ENCODE measurements at regions not wholly inside any gene's neighbourhood (a gene's known extent, or its start where the extent isn't known, plus 50 kb on each side); places are given as distances from the start of the nearest gene placed in this dataset.

GRCh38 chr6:51459958-51460357, 627.5 kb downstream of the PKHD1 start:
- H4K20me1 ChIP-seq (ENCODE audit: control insufficient read depth, extremely low read depth, insufficient read depth, low read length), result no peaks in the 10 kb centered on the region
- no peak for DNase-seq (ENCODE audit: low read depth in 2 of 2)
- no peaks in the 10 kb centered on the region for H3K27me3 ChIP-seq (ENCODE audit: control insufficient read depth, insufficient read depth, low read length)
- no peaks in the 10 kb centered on the region for H3K4me1 ChIP-seq (ENCODE audit: control insufficient read depth, extremely low read depth, insufficient read depth, low read length)
- H3K9ac ChIP-seq (ENCODE audit: insufficient read depth, low read length), result no peak overlapping the region
- H2AFZ ChIP-seq (ENCODE audit: low read length), result no peak overlapping the region
- H3K4me2 ChIP-seq (ENCODE audit: extremely low read depth, insufficient read depth, low read length), result no peak overlapping the region
- H3K27ac ChIP-seq (ENCODE audit: insufficient read depth, low read length), result no peak overlapping the region
- TF ChIP-seq EZH2 (IDR thresholded peaks at IDR 0.05; ENCODE audit: low read length, missing control alignments), result no peak
- TF ChIP-seq CTCF (conservative IDR thresholded peaks at IDR 0.05 in 1 of 2, IDR thresholded peaks at IDR 0.05 in 1 of 2; ENCODE audit: low read depth in 1 of 2, low read length in 2 of 2), result no peak
- no peaks in the 10 kb centered on the region for H3K36me3 ChIP-seq (ENCODE audit: control insufficient read depth, insufficient read depth, low read length)
- no peak overlapping the region for H3K4me3 ChIP-seq (replicated peaks in 1 of 4; ENCODE audit: control extremely low read depth in 1 of 4, insufficient read depth in 1 of 4, low read depth in 3 of 4, low read length in 4 of 4)
- H3K79me2 ChIP-seq (ENCODE audit: control insufficient read depth, insufficient read depth, low read length), result no peaks in the 10 kb centered on the region
- no peaks in the 10 kb centered on the region for H3K9me3 ChIP-seq (ENCODE audit: control insufficient read depth, insufficient read depth, low read depth, low read length)

GRCh38 chr6:51462896-51463295, 624.5 kb downstream of the PKHD1 start:
- H2AFZ ChIP-seq (ENCODE audit: low read length), result no peak overlapping the region
- H3K4me2 ChIP-seq (ENCODE audit: extremely low read depth, insufficient read depth, low read length), result no peak overlapping the region
- H3K79me2 ChIP-seq (ENCODE audit: control insufficient read depth, insufficient read depth, low read length), result no peaks in the 10 kb centered on the region
- no peaks in the 10 kb centered on the region for H3K36me3 ChIP-seq (ENCODE audit: control insufficient read depth, insufficient read depth, low read length)
- no peaks in the 10 kb centered on the region for H3K4me1 ChIP-seq (ENCODE audit: control insufficient read depth, extremely low read depth, insufficient read depth, low read length)
- TF ChIP-seq CTCF (conservative IDR thresholded peaks at IDR 0.05 in 1 of 2, IDR thresholded peaks at IDR 0.05 in 1 of 2; ENCODE audit: low read depth in 1 of 2, low read length in 2 of 2) (no peak), EZH2 (IDR thresholded peaks at IDR 0.05; ENCODE audit: low read length, missing control alignments) (no peak)
- H3K27ac ChIP-seq (ENCODE audit: insufficient read depth, low read length), result no peak overlapping the region
- no peak overlapping the region for H3K4me3 ChIP-seq (replicated peaks in 1 of 4; ENCODE audit: control extremely low read depth in 1 of 4, insufficient read depth in 1 of 4, low read depth in 3 of 4, low read length in 4 of 4)
- H4K20me1 ChIP-seq (ENCODE audit: control insufficient read depth, extremely low read depth, insufficient read depth, low read length), result no peaks in the 10 kb centered on the region
- no peaks in the 10 kb centered on the region for H3K27me3 ChIP-seq (ENCODE audit: control insufficient read depth, insufficient read depth, low read length)
- no peak for DNase-seq (ENCODE audit: low read depth in 2 of 2)
- no peak overlapping the region for H3K9ac ChIP-seq (ENCODE audit: insufficient read depth, low read length)
- H3K9me3 ChIP-seq (ENCODE audit: control insufficient read depth, insufficient read depth, low read depth, low read length), result no peaks in the 10 kb centered on the region

GRCh38 chr6:51463321-51463720, 624.1 kb downstream of the PKHD1 start:
- H3K9me3 ChIP-seq (ENCODE audit: control insufficient read depth, insufficient read depth, low read depth, low read length), result no peaks in the 10 kb centered on the region
- no peaks in the 10 kb centered on the region for H4K20me1 ChIP-seq (ENCODE audit: control insufficient read depth, extremely low read depth, insufficient read depth, low read length)
- H3K36me3 ChIP-seq (ENCODE audit: control insufficient read depth, insufficient read depth, low read length), result no peaks in the 10 kb centered on the region
- DNase-seq (ENCODE audit: low read depth in 2 of 2), result no peak
- no peaks in the 10 kb centered on the region for H3K4me1 ChIP-seq (ENCODE audit: control insufficient read depth, extremely low read depth, insufficient read depth, low read length)
- H3K27ac ChIP-seq (ENCODE audit: insufficient read depth, low read length), result no peak overlapping the region
- H3K27me3 ChIP-seq (ENCODE audit: control insufficient read depth, insufficient read depth, low read length), result no peaks in the 10 kb centered on the region
- no peak overlapping the region for H3K9ac ChIP-seq (ENCODE audit: insufficient read depth, low read length)
- no peak overlapping the region for H3K4me2 ChIP-seq (ENCODE audit: extremely low read depth, insufficient read depth, low read length)
- H2AFZ ChIP-seq (ENCODE audit: low read length), result no peak overlapping the region
- H3K79me2 ChIP-seq (ENCODE audit: control insufficient read depth, insufficient read depth, low read length), result no peaks in the 10 kb centered on the region
- TF ChIP-seq EZH2 (IDR thresholded peaks at IDR 0.05; ENCODE audit: low read length, missing control alignments) (no peak), CTCF (conservative IDR thresholded peaks at IDR 0.05 in 1 of 2, IDR thresholded peaks at IDR 0.05 in 1 of 2; ENCODE audit: low read depth in 1 of 2, low read length in 2 of 2) (no peak)
- no peak overlapping the region for H3K4me3 ChIP-seq (replicated peaks in 1 of 4; ENCODE audit: control extremely low read depth in 1 of 4, insufficient read depth in 1 of 4, low read depth in 3 of 4, low read length in 4 of 4)
